Naive thymus-derived CD4-positive, alpha-beta T cell (primary cell): ENCODE measurements at regions not wholly inside any gene's neighbourhood (a gene's known extent, or its start where the extent isn't known, plus 50 kb on each side); places are given as distances from the start of the nearest gene placed in this dataset.

Experiments
- ATAC-seq: fragments of 150-1000 bp; cut with Tn5 transposase; 2 replicates; pipeline ENCODE4 v1.10.0; 2021; ENCODE audit warnings: mild to moderate bottlenecking, moderate library complexity
- CTCF ChIA-PET: fragments of 350-600 bp; sonication (Branson Sonifier 250); formaldehyde crosslinking; loops from one replicate; lab custom pipeline; 2021; ENCODE audit warnings: antibody characterized with exemption; lab: Charles Lee
- POLR2A ChIA-PET: fragments of 350-600 bp; sonication (Branson Sonifier 250); formaldehyde crosslinking; loops from one replicate; lab custom pipeline; 2021; ENCODE audit warnings: antibody characterized with exemption, inconsistent platforms; lab: Charles Lee
- DNase-seq, 9 donors: peaks; one replicate each; pipeline versions ENCODE4 v3.0.0 to v3.0.0-alpha.2; 2020 to 2022; ENCODE audit warnings: mixed read lengths in 1 of 9
- H3K27ac ChIP-seq: one replicate; pipeline ENCODE4 v1.7.0; 2013; ENCODE audit warnings: mild to moderate bottlenecking, low read depth, low read length, moderate library complexity
- H3K27me3 ChIP-seq, 2 donors: one replicate each; pipeline ENCODE4 v1.7.0; 2013; ENCODE audit warnings: low read length in 2 of 2, mild to moderate bottlenecking in 2 of 2, moderate library complexity in 2 of 2; ENCODE audit not compliant: control insufficient read depth in 2 of 2, insufficient read depth in 2 of 2
- H3K36me3 ChIP-seq, 3 experiments: 1 replicate in 2 of 3; 2 replicates in 1 of 3; pipeline ENCODE4 v1.7.0; 2013; ENCODE audit warnings: low read length in 3 of 3, mild to moderate bottlenecking in 3 of 3, moderate library complexity in 1 of 3; ENCODE audit not compliant: insufficient read depth in 3 of 3, control insufficient read depth in 2 of 3
- H3K4me1 ChIP-seq, 2 donors: one replicate each; pipeline ENCODE4 v1.7.0; 2013; ENCODE audit warnings: low read length in 2 of 2, mild to moderate bottlenecking in 2 of 2, moderate library complexity in 1 of 2; ENCODE audit not compliant: control insufficient read depth in 2 of 2, insufficient read depth in 2 of 2
- H3K4me3 ChIP-seq: 2 replicates; pipeline ENCODE4 v1.7.0; 2013; ENCODE audit warnings: mild to moderate bottlenecking, low read length
- H3K9me3 ChIP-seq, 3 experiments: 1 replicate in 2 of 3; 2 replicates in 1 of 3; pipeline ENCODE4 v1.7.0; 2013; ENCODE audit warnings: low read length in 3 of 3; ENCODE audit not compliant: control insufficient read depth in 2 of 3
- H3K27ac Mint-ChIP-seq, 9 donors: one replicate each; pipeline ENCODE4 v1.8.0; 2020 to 2022; ENCODE audit warnings: mixed read lengths in 9 of 9, mild to moderate bottlenecking in 8 of 9, moderate library complexity in 5 of 9, inconsistent platforms in 2 of 9
- H3K27me3 Mint-ChIP-seq, 5 donors: one replicate each; pipeline ENCODE4 v1.8.0; 2021 to 2022; ENCODE audit warnings: mixed read lengths in 5 of 5, mild to moderate bottlenecking in 1 of 5
- H3K36me3 Mint-ChIP-seq, 5 donors: one replicate each; pipeline ENCODE4 v1.8.0; 2020 to 2022; ENCODE audit warnings: mixed read lengths in 5 of 5, mild to moderate bottlenecking in 3 of 5, inconsistent platforms in 1 of 5
- H3K4me1 Mint-ChIP-seq, 7 donors: one replicate each; pipeline ENCODE4 v1.8.0; 2020 to 2022; ENCODE audit warnings: mixed read lengths in 7 of 7, mild to moderate bottlenecking in 3 of 7, inconsistent platforms in 1 of 7
- H3K4me3 Mint-ChIP-seq, 10 donors: one replicate each; pipeline ENCODE4 v1.8.0; 2020 to 2022; ENCODE audit warnings: mild to moderate bottlenecking in 10 of 10, mixed read lengths in 10 of 10, moderate library complexity in 6 of 10, inconsistent platforms in 2 of 10
- H3K9me3 Mint-ChIP-seq, 11 donors: one replicate each; pipeline ENCODE4 v1.8.0; 2020 to 2022; ENCODE audit warnings: mixed read lengths in 11 of 11, mild to moderate bottlenecking in 4 of 11, inconsistent platforms in 1 of 11, moderate library complexity in 1 of 11
- intact Hi-C, 2 donors: fragments of 100-400 bp; cut with micrococcal nuclease; formaldehyde crosslinking; loops; one replicate each; pipeline ENCODE4 v1.15.1; 2023

DNA sequence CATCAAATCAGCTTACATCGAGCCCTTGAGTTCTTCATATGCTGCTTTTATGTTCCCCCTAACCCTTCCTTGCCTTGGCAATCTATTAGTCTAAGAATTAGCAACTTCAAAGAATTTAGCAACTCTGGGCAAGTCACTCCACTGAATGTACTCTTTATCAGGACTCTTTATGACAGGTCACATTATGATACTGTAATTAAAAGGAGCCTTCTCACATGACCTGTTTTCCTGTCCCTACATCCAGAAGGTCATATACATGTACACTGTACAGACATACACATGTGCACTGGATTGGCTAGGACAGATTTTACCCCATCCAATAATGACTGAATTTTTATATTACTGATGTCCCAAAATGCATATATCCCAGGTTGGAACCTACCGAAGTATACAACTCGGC is 463.1 kb downstream of the SHQ1 start:
- peak overlapping the region in 4 of 10 donors; percentile 5 to 53 (median 38) for H3K4me3 Mint-ChIP-seq
- no peak overlapping the region for H3K4me3 ChIP-seq
- peak overlapping the region in 6 of 9 donors; percentile 18 to 76 (median 42) for H3K27ac Mint-ChIP-seq
- ATAC-seq = no peak
- H3K4me1 Mint-ChIP-seq = peaks cover 56 to 100% (median 83%) of the 10 kb centered on the region in 7 donors
- H3K27ac ChIP-seq = no peak overlapping the region
- intact Hi-C loops = loop anchor here in 1 of 2 donors (2.0 to 5.0 kb wide), 2 partner anchors 62 to 432 kb away; partner anchors contain the start of gene RYBP
- no peak for DNase-seq
- POLR2A ChIA-PET = no interaction called here
- H3K36me3 ChIP-seq = no peaks in the 10 kb centered on the region
- CTCF ChIA-PET = no interaction called here
- peaks cover 0 to 7% (median 0%) of the 10 kb centered on the region in 5 donors for H3K36me3 Mint-ChIP-seq
- no peaks in the 10 kb centered on the region for H3K9me3 ChIP-seq
- peaks cover 0 to 33% of the 10 kb centered on the region in 2 donors for H3K4me1 ChIP-seq
- H3K27me3 Mint-ChIP-seq = no peaks in the 10 kb centered on the region
- H3K9me3 Mint-ChIP-seq = no peaks in the 10 kb centered on the region
- H3K27me3 ChIP-seq = no peaks in the 10 kb centered on the region

DNA sequence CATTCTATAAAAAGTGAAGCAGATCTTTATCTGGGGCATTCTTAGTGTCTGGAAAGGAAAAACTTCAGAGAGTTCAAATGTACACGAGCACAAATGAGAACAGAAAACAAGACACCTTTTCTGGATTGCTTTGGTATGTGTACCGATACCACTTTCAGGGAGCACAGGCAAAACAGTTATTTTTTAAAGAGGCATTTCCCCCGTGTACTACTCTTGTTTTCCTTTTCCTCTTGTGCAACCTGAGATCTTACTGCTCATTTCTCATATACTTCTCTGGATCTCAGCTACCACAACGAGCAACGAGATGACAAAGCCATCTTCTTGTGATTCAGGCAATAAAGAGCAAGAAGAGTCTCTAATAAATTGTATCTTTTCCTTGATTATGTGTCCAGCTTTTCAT is 463.6 kb downstream of the SHQ1 start:
- no peaks in the 10 kb centered on the region for H3K27me3 ChIP-seq
- H3K9me3 ChIP-seq = no peaks in the 10 kb centered on the region
- no peaks in the 10 kb centered on the region for H3K9me3 Mint-ChIP-seq
- peak overlapping the region in 5 of 10 donors; percentile 5 to 53 (median 38) for H3K4me3 Mint-ChIP-seq
- intact Hi-C loops = loop anchor here (2.0 to 5.0 kb wide), 3 partner anchors 43 to 433 kb away; partner anchors contain the start of gene RYBP (in 1 of the 2)
- peaks cover 0 to 30% of the 10 kb centered on the region in 2 donors for H3K4me1 ChIP-seq
- H3K27ac ChIP-seq = no peak overlapping the region
- peaks cover 0 to 7% (median 0%) of the 10 kb centered on the region in 5 donors for H3K36me3 Mint-ChIP-seq
- no peak for DNase-seq
- no peak overlapping the region for H3K4me3 ChIP-seq
- CTCF ChIA-PET = no interaction called here
- no peaks in the 10 kb centered on the region for H3K36me3 ChIP-seq
- no peaks in the 10 kb centered on the region for H3K27me3 Mint-ChIP-seq
- peak overlapping the region in 7 of 9 donors; percentile 18 to 76 (median 51) for H3K27ac Mint-ChIP-seq
- POLR2A ChIA-PET = interaction anchor here (0.9 kb wide), 1 partner anchor 274 kb away, joined by 3 read pairs; no protein-coding TSS in a partner anchor
- H3K4me1 Mint-ChIP-seq = peaks cover 54 to 100% (median 77%) of the 10 kb centered on the region in 7 donors
- no peak for ATAC-seq

DNA sequence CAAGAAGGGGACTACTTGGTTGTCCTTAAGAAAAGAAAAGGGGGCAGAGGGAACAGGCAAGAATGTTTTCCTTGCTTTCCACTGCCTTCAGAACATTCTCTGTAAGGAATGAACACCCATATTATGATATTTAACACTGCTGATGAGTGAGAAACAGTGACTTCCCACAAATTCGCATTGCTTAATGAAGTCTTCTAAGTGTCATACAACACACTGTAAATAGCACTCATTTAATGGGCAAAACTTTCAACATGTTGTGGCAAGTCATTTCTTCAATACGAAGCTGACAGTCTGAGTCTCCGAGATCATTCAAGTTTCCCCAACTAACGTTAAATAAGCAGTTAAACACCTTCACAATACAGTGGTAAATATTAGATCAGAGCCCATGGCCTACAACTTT is 464.4 kb downstream of the SHQ1 start:
- Histone ChIP-seq H3K36me3 (peaks cover 0 to 2% (median 0%) of the 10 kb centered on the region in 3 experiments), H3K4me3 (no peak overlapping the region), H3K4me1 (peaks cover 0 to 29% of the 10 kb centered on the region in 2 donors), H3K9me3 (no peaks in the 10 kb centered on the region), H3K27ac (no peak overlapping the region), H3K27me3 (no peaks in the 10 kb centered on the region)
- peaks cover 0 to 14% (median 2%) of the 10 kb centered on the region in 5 donors for H3K36me3 Mint-ChIP-seq
- H3K27ac Mint-ChIP-seq = peak overlapping the region in 8 of 9 donors; percentile 9 to 76 (median 40)
- ChIA-PET CTCF (no interaction called here), POLR2A (interaction anchor here (0.9 kb wide), 1 partner anchor 274 kb away, joined by 3 read pairs; no protein-coding TSS in a partner anchor)
- H3K4me1 Mint-ChIP-seq = peaks cover 50 to 100% (median 79%) of the 10 kb centered on the region in 7 donors
- H3K27me3 Mint-ChIP-seq = no peaks in the 10 kb centered on the region
- H3K9me3 Mint-ChIP-seq = no peaks in the 10 kb centered on the region
- ATAC-seq = no peak
- H3K4me3 Mint-ChIP-seq = peak overlapping the region in 3 of 10 donors; percentile 10 to 40 (median 38)
- intact Hi-C loops = loop anchor here (2.0 to 5.0 kb wide), 2 partner anchors 43 to 63 kb away; partner anchors contain the start of gene RYBP (in 1 of the 2)
- DNase-seq = no peak

DNA sequence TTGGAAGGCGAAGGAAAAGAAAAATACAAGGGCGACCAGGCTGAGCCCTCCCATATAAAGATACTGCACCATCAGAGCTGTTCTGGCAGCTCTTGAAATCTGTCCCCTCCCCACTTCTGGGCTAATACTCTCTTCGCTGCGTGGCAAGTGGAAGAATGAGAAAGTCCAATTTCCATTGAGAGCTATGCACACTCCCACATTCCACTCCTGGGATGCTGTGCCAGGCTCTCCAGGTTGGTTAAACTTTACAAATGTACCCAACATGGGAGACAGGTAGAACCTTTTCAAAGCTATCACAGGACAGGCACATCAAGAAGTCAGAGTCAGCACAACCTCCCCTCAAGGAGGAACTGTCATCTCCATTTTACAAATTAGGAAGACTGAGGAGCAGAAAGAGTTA is 465.0 kb downstream of the SHQ1 start:
- Mint-ChIP-seq H3K9me3 (no peaks in the 10 kb centered on the region), H3K4me1 (peaks cover 44 to 100% (median 76%) of the 10 kb centered on the region in 7 donors), H3K36me3 (peaks cover 3 to 18% (median 9%) of the 10 kb centered on the region in 5 donors), H3K27ac (peak overlapping the region in 7 of 9 donors; percentile 16 to 76 (median 37)), H3K27me3 (no peaks in the 10 kb centered on the region), H3K4me3 (peak overlapping the region in 1 of 10 donors; percentile 1)
- ChIA-PET CTCF (no interaction called here), POLR2A (interaction anchor here (0.6 kb wide), 1 partner anchor 55 kb away, joined by 6 read pairs; no protein-coding TSS in a partner anchor)
- no peak overlapping the region for H3K4me3 ChIP-seq
- DNase-seq = no peak
- H3K27ac ChIP-seq = no peak overlapping the region
- H3K9me3 ChIP-seq = no peaks in the 10 kb centered on the region
- peaks cover 0 to 29% of the 10 kb centered on the region in 2 donors for H3K4me1 ChIP-seq
- peaks cover 0 to 8% (median 0%) of the 10 kb centered on the region in 3 experiments for H3K36me3 ChIP-seq
- H3K27me3 ChIP-seq = no peaks in the 10 kb centered on the region
- intact Hi-C loops = loop anchor here in 1 of 2 donors (5.0 kb wide), 1 partner anchor 44 kb away; no protein-coding TSS in a partner anchor
- ATAC-seq = no peak

DNA sequence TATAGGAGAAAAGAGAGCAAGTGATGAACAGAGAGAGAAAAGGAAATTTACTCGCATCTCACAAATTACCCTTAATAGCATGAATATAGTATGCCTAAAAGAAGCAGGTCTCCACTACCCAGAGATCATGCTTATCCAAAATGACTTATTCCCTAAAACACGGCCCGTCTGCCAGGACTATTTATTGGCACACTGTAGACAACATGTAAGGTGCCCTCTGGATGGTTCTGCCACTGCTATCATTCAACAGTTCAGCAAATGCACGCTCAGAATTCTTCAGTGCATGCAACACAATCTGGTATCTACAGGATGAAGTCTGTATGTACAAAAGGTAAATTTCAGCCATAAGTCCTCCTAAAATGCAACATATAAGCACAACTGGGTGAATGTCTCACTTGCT is 465.8 kb downstream of the SHQ1 start:
- H3K36me3 ChIP-seq = peaks cover 0 to 11% (median 0%) of the 10 kb centered on the region in 3 experiments
- ATAC-seq = no peak
- POLR2A ChIA-PET = no interaction called here
- Mint-ChIP-seq H3K9me3 (no peaks in the 10 kb centered on the region), H3K4me3 (peak overlapping the region in 3 of 10 donors; percentile 6 to 18 (median 6)), H3K36me3 (peaks cover 5 to 20% (median 10%) of the 10 kb centered on the region in 5 donors), H3K4me1 (peaks cover 39 to 94% (median 76%) of the 10 kb centered on the region in 7 donors), H3K27ac (peak overlapping the region in 7 of 9 donors; percentile 9 to 83 (median 38)), H3K27me3 (no peaks in the 10 kb centered on the region)
- peaks cover 0 to 29% of the 10 kb centered on the region in 2 donors for H3K4me1 ChIP-seq
- no peaks in the 10 kb centered on the region for H3K27me3 ChIP-seq
- intact Hi-C loops = loop anchor here in 1 of 2 donors (5.0 kb wide), 1 partner anchor 45 kb away; no protein-coding TSS in a partner anchor
- no peak overlapping the region for H3K27ac ChIP-seq
- CTCF ChIA-PET = no interaction called here
- no peak overlapping the region for H3K4me3 ChIP-seq
- DNase-seq = no peak
- no peaks in the 10 kb centered on the region for H3K9me3 ChIP-seq

DNA sequence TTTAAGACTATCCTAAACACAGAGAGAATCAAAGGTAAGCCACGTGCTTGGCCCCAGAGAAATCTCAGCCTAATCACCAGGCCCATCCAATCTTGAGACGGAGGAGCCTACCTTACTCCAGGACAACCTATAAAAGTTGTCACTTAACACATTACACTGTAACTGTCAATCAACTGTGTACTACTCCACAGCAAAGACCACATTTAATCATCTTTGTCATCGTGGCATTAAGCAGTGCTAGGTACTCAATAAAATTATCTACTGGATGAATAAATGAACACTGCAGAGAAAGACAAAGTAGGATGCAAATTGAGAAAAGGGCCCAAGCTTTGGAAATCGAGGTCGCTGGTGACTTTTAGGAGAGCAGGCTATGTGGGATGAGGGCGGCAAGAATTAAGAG is 466.7 kb downstream of the SHQ1 start:
- Histone ChIP-seq H3K9me3 (no peaks in the 10 kb centered on the region), H3K4me3 (no peak overlapping the region), H3K36me3 (peaks cover 0 to 11% (median 0%) of the 10 kb centered on the region in 3 experiments), H3K27ac (no peak overlapping the region), H3K27me3 (no peaks in the 10 kb centered on the region), H3K4me1 (peaks cover 0 to 22% of the 10 kb centered on the region in 2 donors)
- POLR2A ChIA-PET = no interaction called here
- ATAC-seq (no peak), DNase-seq (no peak)
- peaks cover 5 to 22% (median 10%) of the 10 kb centered on the region in 5 donors for H3K36me3 Mint-ChIP-seq
- CTCF ChIA-PET = no interaction called here
- no peaks in the 10 kb centered on the region for H3K27me3 Mint-ChIP-seq
- intact Hi-C loops = loop anchor here in 1 of 2 donors (5.0 kb wide), 1 partner anchor 46 kb away; no protein-coding TSS in a partner anchor
- peak overlapping the region in 3 of 10 donors; percentile 7 to 18 (median 14) for H3K4me3 Mint-ChIP-seq
- H3K4me1 Mint-ChIP-seq = peaks cover 36 to 91% (median 76%) of the 10 kb centered on the region in 7 donors
- H3K9me3 Mint-ChIP-seq = no peaks in the 10 kb centered on the region
- H3K27ac Mint-ChIP-seq = peak overlapping the region in 7 of 9 donors; percentile 11 to 83 (median 47)
